ENCODE measurements at regions not wholly inside any gene's neighbourhood (a gene's known extent, or its start where the extent isn't known, plus 50 kb on each side); places are given as distances from the start of the nearest gene placed in this dataset.

DNA sequence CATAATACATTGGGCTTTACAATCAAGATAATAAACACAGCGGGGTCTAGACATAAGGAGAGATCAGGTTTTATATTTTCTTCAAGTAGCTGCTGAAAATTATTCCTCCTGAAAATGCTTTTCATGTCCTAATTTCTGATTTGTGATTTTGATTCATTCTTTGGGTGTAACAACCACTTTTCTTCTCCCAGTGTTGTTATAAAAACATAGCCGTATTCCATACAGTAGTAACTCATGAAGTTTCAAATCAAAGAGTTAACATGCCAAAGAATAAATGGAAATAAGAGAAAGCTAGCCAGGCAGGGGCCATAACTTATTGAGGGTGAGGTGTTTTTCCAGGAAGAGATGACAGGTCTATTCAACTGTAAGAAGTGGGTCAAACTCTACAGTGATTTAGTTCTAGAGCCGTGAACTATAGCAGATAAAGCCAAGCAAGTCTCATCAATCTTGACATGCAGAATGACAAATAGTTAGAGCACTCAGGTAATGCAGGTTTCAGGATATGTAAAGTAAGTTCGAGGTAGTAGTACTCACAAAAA lies 934.4 kb upstream of the SLITRK1 start:
- TF ChIP-seq, protein P1, sequence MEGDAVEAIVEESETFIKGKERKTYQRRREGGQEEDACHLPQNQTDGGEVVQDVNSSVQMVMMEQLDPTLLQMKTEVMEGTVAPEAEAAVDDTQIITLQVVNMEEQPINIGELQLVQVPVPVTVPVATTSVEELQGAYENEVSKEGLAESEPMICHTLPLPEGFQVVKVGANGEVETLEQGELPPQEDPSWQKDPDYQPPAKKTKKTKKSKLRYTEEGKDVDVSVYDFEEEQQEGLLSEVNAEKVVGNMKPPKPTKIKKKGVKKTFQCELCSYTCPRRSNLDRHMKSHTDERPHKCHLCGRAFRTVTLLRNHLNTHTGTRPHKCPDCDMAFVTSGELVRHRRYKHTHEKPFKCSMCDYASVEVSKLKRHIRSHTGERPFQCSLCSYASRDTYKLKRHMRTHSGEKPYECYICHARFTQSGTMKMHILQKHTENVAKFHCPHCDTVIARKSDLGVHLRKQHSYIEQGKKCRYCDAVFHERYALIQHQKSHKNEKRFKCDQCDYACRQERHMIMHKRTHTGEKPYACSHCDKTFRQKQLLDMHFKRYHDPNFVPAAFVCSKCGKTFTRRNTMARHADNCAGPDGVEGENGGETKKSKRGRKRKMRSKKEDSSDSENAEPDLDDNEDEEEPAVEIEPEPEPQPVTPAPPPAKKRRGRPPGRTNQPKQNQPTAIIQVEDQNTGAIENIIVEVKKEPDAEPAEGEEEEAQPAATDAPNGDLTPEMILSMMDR (conservative IDR thresholded peaks at IDR 0.05; ENCODE audit: low read length): no peak
- TF ChIP-seq EZH2phosphoT487 (IDR thresholded peaks at IDR 0.05; ENCODE audit: borderline replicate concordance, low read depth, low read length): no peak
